Endothelial cell of umbilical vein (primary cell): ENCODE measurements at regions not wholly inside any gene's neighbourhood (a gene's known extent, or its start where the extent isn't known, plus 50 kb on each side); places are given as distances from the start of the nearest gene placed in this dataset.

Experiments
- BruUV-seq: library from RNA; stranded (reverse); fragments of 400-500 nt; replicated peaks from 2 replicates; lab custom pipeline; 2021; lab: Mats Ljungman, UMichigan
- CTCF ChIA-PET: fragments of 300-600, 350-600 bp; sonication (Branson Sonifier 250); formaldehyde crosslinking; loops from one replicate; lab custom pipeline; 2021; ENCODE audit warnings: antibody characterized with exemption, inconsistent platforms; lab: Charles Lee
- POLR2A ChIA-PET: fragments of 300-600, 350-600 bp; sonication (Branson Sonifier 250); formaldehyde crosslinking; loops from one replicate; lab custom pipeline; 2021; ENCODE audit warnings: antibody characterized with exemption, inconsistent platforms; lab: Charles Lee
- DNase-seq: peaks from one replicate; pipeline ENCODE4 v3.0.0-alpha.2; 2011; ENCODE audit warnings: low read depth, low spot score
- FAIRE-seq: peaks from 2 replicates; lab custom pipeline; 2011; peaks lifted over from hg19 to GRCh38; lab: Jason Lieb, UNC
- H2AFZ ChIP-seq: 2 replicates; pipeline ENCODE4 v1.6.0; 2012; ENCODE audit warnings: low read depth, low read length, control low read depth, inconsistent platforms
- H3K27ac ChIP-seq: 2 replicates; pipeline ENCODE4 v1.5.1; 2011; ENCODE audit warnings: low read depth, mild to moderate bottlenecking, control low read depth, low read length, moderate library complexity; ENCODE audit not compliant: insufficient read depth
- H3K27me3 ChIP-seq, 2 experiments: 2 replicates each; pipeline versions ENCODE4 v1.6.0 to v1.6.1; 2011; ENCODE audit warnings: low read length in 2 of 2, mixed read lengths in 1 of 2; ENCODE audit not compliant: control insufficient read depth in 2 of 2, insufficient read depth in 2 of 2
- H3K36me3 ChIP-seq, 2 experiments: 2 replicates in 1 of 2; 3 replicates in 1 of 2; pipeline ENCODE4 v1.5.1; 2011; ENCODE audit warnings: low read length in 2 of 2, mild to moderate bottlenecking in 1 of 2, moderate library complexity in 1 of 2; ENCODE audit not compliant: control insufficient read depth in 2 of 2, insufficient read depth in 2 of 2; ENCODE audit errors: extremely low read depth in 1 of 2
- H3K4me1 ChIP-seq: 3 replicates; pipeline ENCODE4 v1.5.1; 2011; ENCODE audit warnings: mild to moderate bottlenecking, low read length; ENCODE audit not compliant: control insufficient read depth, insufficient read depth; ENCODE audit errors: extremely low read depth
- H3K4me2 ChIP-seq: 2 replicates; pipeline ENCODE4 v1.6.1; 2011; ENCODE audit warnings: low read length, control low read depth, mixed read lengths; ENCODE audit not compliant: insufficient read depth
- H3K4me3 ChIP-seq, 3 experiments: fragments of 200-600 bp in 1 of 3; sonication (generic), shearing (Covaris generic) in 1 of 3; replicated peaks in 1 of 3; 2 replicates each; pipeline ENCODE4 v1.5.1; 2011 to 2016; ENCODE audit warnings: control low read depth in 3 of 3, low read length in 3 of 3, mild to moderate bottlenecking in 2 of 3, inconsistent platforms in 1 of 3, low read depth in 1 of 3, moderate library complexity in 1 of 3; ENCODE audit not compliant: insufficient read depth in 1 of 3
- H3K79me2 ChIP-seq: 2 replicates; pipeline ENCODE4 v1.6.0; 2012; ENCODE audit warnings: low read length, inconsistent platforms; ENCODE audit not compliant: control insufficient read depth, insufficient read depth
- H3K9ac ChIP-seq: replicated peaks from 2 replicates; pipeline ENCODE3; 2011; ENCODE audit warnings: low read length, control low read depth; ENCODE audit not compliant: insufficient read depth; ENCODE audit errors: extremely low read depth
- H3K9me1 ChIP-seq: replicated peaks from 3 replicates; pipeline ENCODE4 v1.6.0; 2011; ENCODE audit warnings: mild to moderate bottlenecking, low read length; ENCODE audit not compliant: control insufficient read depth, insufficient read depth; ENCODE audit errors: extremely low read depth
- H3K9me3 ChIP-seq: replicated peaks from 2 replicates; pipeline ENCODE4 v1.5.1; 2012; ENCODE audit warnings: low read length, inconsistent platforms; ENCODE audit not compliant: control insufficient read depth, insufficient read depth
- H4K20me1 ChIP-seq: replicated peaks from 2 replicates; pipeline ENCODE3; 2011; ENCODE audit warnings: mild to moderate bottlenecking, low read length; ENCODE audit not compliant: control insufficient read depth, insufficient read depth; ENCODE audit errors: extremely low read depth
- EZH2 ChIP-seq: IDR thresholded peaks from 2 replicates; pipeline ENCODE4 v1.6.1; 2012; ENCODE audit warnings: borderline replicate concordance, low read depth, mild to moderate bottlenecking, moderate library complexity, low read length, inconsistent platforms; ENCODE audit not compliant: severe bottlenecking
- FOS ChIP-seq: IDR thresholded peaks from 2 replicates; pipeline ENCODE4 v1.6.1; 2011; ENCODE audit warnings: mild to moderate bottlenecking, low read length, moderate library complexity, borderline replicate concordance; ENCODE audit not compliant: insufficient read depth
- GATA2 ChIP-seq: IDR thresholded peaks from 2 replicates; pipeline ENCODE4 v1.7.0; 2011; ENCODE audit warnings: low read depth, mild to moderate bottlenecking, moderate library complexity, mixed read lengths, low read length; ENCODE audit not compliant: insufficient read length, insufficient read depth
- JUN ChIP-seq: IDR thresholded peaks from 2 replicates; pipeline ENCODE4 v1.6.1; 2011; ENCODE audit warnings: borderline replicate concordance, low read depth; ENCODE audit not compliant: insufficient read length, insufficient read depth
- MYC ChIP-seq: IDR thresholded peaks from one replicate; pipeline ENCODE4 v1.6.1; 2011; ENCODE audit warnings: mild to moderate bottlenecking, low read depth, low read length
- POLR2A ChIP-seq: IDR thresholded peaks from 2 replicates; pipeline ENCODE4 v1.6.1; 2012; ENCODE audit warnings: low read depth, mild to moderate bottlenecking, control low read depth, low read length
- POLR2AphosphoS5 ChIP-seq: IDR thresholded peaks from 2 replicates; pipeline ENCODE4 v1.6.1; 2012; ENCODE audit warnings: low read depth, mild to moderate bottlenecking, control low read depth, low read length, moderate library complexity; ENCODE audit not compliant: insufficient read depth
- dilution Hi-C: fragments of 300-500 bp; cut with MboI; formaldehyde crosslinking; loops from one replicate; pipeline ENCODE4 v1.15.0; 2019; ENCODE audit warnings: low sequenced_read_pairs; ENCODE audit not compliant: extremely low pct_ligation_motif_present
- intact Hi-C: fragments of 100-400 bp; cut with micrococcal nuclease; formaldehyde crosslinking; loops from one replicate; pipeline ENCODE4 v1.10.0; 2022
- TF ChIP-seq, protein P1 (sequence below), 2 donors: IDR thresholded peaks; 1 replicate in 1 of 2; 2 replicates in 1 of 2; pipeline ENCODE4 v1.5.1; 2011; ENCODE audit warnings: low read length in 2 of 2, mild to moderate bottlenecking in 2 of 2, moderate library complexity in 2 of 2, control low read depth in 1 of 2, inconsistent platforms in 1 of 2, low read depth in 1 of 2; ENCODE audit not compliant: insufficient read depth in 1 of 2; ENCODE audit errors: extremely low read depth in 1 of 2
- TF ChIP-seq, protein P2 (sequence below): IDR thresholded peaks from 2 replicates; pipeline ENCODE4 v1.6.1; 2011; ENCODE audit not compliant: insufficient read depth, insufficient read length

DNA sequence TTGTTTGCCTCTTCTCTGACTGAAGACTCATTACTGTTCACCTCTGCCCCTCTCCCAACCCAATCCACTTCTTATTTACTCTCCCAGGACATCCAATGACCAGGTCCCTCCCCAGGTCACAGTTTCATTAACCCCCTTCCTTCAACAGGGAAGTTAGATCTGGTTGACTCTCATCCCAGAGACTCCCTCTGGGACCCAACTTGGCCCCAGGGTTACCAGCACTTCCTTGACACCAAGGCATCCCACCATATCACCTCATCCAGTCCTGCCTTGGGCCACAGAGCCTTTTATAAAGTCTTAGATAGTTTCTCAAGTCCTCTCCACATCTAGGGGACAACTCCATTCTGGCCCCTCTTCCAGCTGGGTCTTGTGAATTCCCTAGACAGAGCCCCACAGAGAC is 470.6 kb upstream of the TSHZ3 start:
- Histone ChIP-seq H3K4me2 (no peak overlapping the region), H3K27ac (no peak overlapping the region), H3K27me3 (no peaks in the 10 kb centered on the region), H3K9me1 (no peaks in the 10 kb centered on the region), H4K20me1 (no peaks in the 10 kb centered on the region), H3K4me3 (no peak overlapping the region), H3K9ac (no peak overlapping the region), H3K9me3 (peaks cover 3% of the 10 kb centered on the region), H3K79me2 (no peaks in the 10 kb centered on the region), H2AFZ (no peak overlapping the region), H3K4me1 (no peaks in the 10 kb centered on the region), H3K36me3 (no peaks in the 10 kb centered on the region)
- intact Hi-C loops (no loop called here), dilution Hi-C loops (no loop called here)
- POLR2A ChIA-PET, result no interaction called here
- CTCF ChIA-PET, result no interaction called here
- FAIRE-seq, result no peak
- BruUV-seq, result no TSS peak
- TF ChIP-seq EZH2 (no peak), FOS (no peak), MYC (no peak), POLR2AphosphoS5 (no peak), GATA2 (no peak), POLR2A (no peak), JUN (no peak)
- TF ChIP-seq, protein P1, sequence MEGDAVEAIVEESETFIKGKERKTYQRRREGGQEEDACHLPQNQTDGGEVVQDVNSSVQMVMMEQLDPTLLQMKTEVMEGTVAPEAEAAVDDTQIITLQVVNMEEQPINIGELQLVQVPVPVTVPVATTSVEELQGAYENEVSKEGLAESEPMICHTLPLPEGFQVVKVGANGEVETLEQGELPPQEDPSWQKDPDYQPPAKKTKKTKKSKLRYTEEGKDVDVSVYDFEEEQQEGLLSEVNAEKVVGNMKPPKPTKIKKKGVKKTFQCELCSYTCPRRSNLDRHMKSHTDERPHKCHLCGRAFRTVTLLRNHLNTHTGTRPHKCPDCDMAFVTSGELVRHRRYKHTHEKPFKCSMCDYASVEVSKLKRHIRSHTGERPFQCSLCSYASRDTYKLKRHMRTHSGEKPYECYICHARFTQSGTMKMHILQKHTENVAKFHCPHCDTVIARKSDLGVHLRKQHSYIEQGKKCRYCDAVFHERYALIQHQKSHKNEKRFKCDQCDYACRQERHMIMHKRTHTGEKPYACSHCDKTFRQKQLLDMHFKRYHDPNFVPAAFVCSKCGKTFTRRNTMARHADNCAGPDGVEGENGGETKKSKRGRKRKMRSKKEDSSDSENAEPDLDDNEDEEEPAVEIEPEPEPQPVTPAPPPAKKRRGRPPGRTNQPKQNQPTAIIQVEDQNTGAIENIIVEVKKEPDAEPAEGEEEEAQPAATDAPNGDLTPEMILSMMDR (IDR thresholded peaks at IDR 0.05; ENCODE audit: extremely low read depth in 1 of 2, insufficient read depth in 1 of 2, low read depth in 1 of 2, low read length in 2 of 2), result no peak
- TF ChIP-seq, protein P2, sequence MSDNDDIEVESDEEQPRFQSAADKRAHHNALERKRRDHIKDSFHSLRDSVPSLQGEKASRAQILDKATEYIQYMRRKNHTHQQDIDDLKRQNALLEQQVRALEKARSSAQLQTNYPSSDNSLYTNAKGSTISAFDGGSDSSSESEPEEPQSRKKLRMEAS, result no peak
- no peak for DNase-seq
